GM06990 (cell line): ENCODE measurements at regions not wholly inside any gene's neighbourhood (a gene's known extent, or its start where the extent isn't known, plus 50 kb on each side); places are given as distances from the start of the nearest gene placed in this dataset.

Source experiments
- DNase-seq: peaks from one replicate; pipeline ENCODE4 v3.0.0-alpha.2; 2011; ENCODE audit not compliant: insufficient read length; ENCODE audit errors: extremely low read depth
- H3K27me3 ChIP-seq: replicated peaks from 2 replicates; pipeline ENCODE4 v1.6.0; 2011; ENCODE audit warnings: low read length; ENCODE audit not compliant: control insufficient read depth, insufficient read depth
- H3K36me3 ChIP-seq: 2 replicates; pipeline ENCODE4 v1.5.1; 2011; ENCODE audit warnings: low read length; ENCODE audit not compliant: control insufficient read depth, insufficient read depth
- H3K4me3 ChIP-seq: replicated peaks from 2 replicates; pipeline ENCODE4 v1.5.1; 2011; ENCODE audit warnings: low read depth, mild to moderate bottlenecking, control low read depth, low read length
- TF ChIP-seq, protein P1 (sequence below): IDR thresholded peaks from 2 replicates; pipeline ENCODE4 v1.5.1; 2011; ENCODE audit warnings: low read length, control low read depth, mild to moderate bottlenecking, inconsistent platforms; ENCODE audit not compliant: insufficient read depth, poor library complexity, severe bottlenecking

DNA sequence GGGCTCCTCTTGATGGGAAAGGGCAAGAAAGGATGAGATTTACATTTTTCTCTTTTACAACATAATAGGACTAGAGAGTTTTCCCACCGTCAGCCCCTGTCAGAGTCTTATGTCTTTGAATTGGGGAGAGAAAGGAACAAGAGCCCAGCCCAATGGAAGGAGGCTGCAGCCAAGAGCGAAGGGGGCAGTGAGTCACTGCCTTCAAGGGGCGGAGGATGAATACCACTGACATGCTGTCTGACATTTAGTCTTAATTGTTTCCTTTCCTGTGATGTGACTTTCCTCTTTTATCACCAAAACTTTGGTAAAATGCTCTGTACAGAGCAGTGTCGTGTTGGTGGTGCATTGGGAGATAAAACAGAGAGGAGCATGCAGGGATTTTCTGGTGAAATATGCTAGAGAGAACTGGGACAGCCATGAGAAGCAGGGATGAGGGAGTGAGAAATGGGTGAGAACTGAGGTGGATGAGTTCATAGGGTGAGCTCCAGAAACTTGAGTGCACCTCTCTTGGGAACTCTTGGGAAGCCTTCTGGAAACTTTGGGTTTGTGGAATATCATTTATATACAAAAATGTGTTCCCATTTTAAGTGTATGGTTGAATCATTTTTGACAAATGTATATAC, 179.9 kb upstream of the FGGY start:
- TF ChIP-seq, protein P1, sequence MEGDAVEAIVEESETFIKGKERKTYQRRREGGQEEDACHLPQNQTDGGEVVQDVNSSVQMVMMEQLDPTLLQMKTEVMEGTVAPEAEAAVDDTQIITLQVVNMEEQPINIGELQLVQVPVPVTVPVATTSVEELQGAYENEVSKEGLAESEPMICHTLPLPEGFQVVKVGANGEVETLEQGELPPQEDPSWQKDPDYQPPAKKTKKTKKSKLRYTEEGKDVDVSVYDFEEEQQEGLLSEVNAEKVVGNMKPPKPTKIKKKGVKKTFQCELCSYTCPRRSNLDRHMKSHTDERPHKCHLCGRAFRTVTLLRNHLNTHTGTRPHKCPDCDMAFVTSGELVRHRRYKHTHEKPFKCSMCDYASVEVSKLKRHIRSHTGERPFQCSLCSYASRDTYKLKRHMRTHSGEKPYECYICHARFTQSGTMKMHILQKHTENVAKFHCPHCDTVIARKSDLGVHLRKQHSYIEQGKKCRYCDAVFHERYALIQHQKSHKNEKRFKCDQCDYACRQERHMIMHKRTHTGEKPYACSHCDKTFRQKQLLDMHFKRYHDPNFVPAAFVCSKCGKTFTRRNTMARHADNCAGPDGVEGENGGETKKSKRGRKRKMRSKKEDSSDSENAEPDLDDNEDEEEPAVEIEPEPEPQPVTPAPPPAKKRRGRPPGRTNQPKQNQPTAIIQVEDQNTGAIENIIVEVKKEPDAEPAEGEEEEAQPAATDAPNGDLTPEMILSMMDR = no peak
- H3K36me3 ChIP-seq = no peaks in the 10 kb centered on the region
- H3K27me3 ChIP-seq = no peaks in the 10 kb centered on the region
- DNase-seq = no peak
- no peak overlapping the region for H3K4me3 ChIP-seq

DNA sequence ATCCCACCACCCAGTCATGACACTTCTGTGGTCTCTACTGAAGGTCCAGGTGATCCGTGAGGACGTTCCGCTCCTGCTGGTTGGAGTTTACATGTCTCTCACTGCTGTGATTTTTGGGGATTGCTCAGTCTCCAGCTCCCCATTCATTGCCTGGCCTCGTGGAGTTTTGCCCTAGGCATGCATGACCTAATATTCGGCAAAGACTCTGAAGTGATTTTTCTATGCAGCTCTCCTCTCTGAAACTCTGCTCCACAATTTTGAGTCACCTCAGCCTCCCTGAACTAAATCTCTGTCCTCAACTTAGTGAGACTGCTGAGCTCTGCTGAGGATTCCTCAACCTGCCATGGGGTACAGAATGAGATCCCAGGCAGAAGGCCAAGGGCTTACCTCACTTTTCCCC, 174.4 kb upstream of the FGGY start:
- no peak overlapping the region for H3K4me3 ChIP-seq
- H3K27me3 ChIP-seq = no peaks in the 10 kb centered on the region
- TF ChIP-seq, protein P1 = no peak
- DNase-seq = no peak
- H3K36me3 ChIP-seq = no peaks in the 10 kb centered on the region

DNA sequence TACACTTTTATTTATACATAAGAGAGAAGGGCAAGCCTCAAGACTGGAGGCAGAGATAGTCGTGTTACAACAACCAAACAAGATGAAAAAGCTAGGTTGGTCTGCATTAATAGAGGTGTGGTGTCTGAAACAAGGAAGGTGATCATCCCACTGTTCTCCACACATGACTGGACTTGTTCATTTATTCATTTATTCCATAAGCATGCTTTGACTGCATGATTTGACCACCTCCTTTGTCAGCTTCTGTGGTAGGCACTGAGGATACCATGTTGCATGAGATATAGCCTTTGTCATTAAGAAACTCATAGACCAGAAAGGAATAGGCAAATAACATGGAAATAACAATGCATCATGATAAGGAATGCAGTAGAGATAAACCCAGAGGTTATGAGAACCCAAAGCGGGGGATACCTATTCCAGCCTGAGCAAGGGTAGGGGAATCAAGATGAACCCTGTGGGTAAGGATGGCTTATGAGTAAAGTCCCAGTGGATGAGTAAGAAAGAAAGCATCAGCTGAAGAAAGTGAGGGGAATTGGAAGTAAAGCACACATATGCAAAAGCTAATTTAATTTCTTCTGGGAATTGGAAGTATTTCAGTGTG, 173.7 kb upstream of the FGGY start:
- no peak for DNase-seq
- H3K27me3 ChIP-seq = no peaks in the 10 kb centered on the region
- H3K36me3 ChIP-seq = no peaks in the 10 kb centered on the region
- H3K4me3 ChIP-seq = no peak overlapping the region
- TF ChIP-seq, protein P1 = no peak

DNA sequence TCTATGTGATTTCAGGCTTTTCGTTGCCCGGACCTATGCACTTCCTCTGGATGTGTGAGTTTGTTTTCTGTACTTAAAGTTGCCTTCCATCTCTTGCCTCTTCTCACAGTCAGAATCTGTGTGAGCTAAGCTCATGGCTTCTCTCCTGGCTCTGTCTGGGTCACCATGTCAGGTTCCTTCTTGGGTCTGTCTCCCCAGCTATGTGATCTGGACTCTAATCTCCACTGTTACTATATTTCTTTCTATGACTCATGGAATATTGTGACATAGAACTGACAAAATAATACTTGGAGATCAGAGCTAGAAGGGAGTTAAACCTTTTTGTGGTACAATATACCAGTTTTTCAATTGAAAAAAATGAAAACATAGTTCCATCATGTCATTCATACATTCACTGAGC, 172.7 kb upstream of the FGGY start:
- DNase-seq = no peak
- Histone ChIP-seq H3K4me3 (no peak overlapping the region), H3K27me3 (no peaks in the 10 kb centered on the region), H3K36me3 (no peaks in the 10 kb centered on the region)
- TF ChIP-seq, protein P1 = no peak

DNA sequence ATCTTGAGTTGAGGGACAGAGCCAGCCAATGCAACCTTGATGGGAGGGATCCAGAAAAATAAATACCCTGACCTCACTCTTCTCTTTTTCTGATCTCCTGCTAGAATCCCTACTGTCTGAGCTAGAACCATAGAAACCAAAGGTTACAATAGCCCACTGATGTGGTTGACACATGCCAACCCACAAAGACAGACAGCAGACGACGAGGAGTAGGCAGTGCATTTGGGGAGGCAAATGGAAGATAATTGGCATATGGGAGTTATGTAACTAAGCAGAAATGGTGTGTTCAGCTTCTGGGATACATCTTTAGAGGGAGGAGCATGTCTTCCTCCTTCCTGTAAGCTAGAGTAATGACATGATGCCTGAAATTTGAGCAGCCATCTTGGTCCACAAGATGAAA, 171.7 kb upstream of the FGGY start:
- H3K27me3 ChIP-seq = no peaks in the 10 kb centered on the region
- TF ChIP-seq, protein P1 = no peak
- no peak overlapping the region for H3K4me3 ChIP-seq
- no peaks in the 10 kb centered on the region for H3K36me3 ChIP-seq
- DNase-seq = no peak
